ENCODE measurements at regions not wholly inside any gene's neighbourhood (a gene's known extent, or its start where the extent isn't known, plus 50 kb on each side); places are given as distances from the start of the nearest gene placed in this dataset.

DNA sequence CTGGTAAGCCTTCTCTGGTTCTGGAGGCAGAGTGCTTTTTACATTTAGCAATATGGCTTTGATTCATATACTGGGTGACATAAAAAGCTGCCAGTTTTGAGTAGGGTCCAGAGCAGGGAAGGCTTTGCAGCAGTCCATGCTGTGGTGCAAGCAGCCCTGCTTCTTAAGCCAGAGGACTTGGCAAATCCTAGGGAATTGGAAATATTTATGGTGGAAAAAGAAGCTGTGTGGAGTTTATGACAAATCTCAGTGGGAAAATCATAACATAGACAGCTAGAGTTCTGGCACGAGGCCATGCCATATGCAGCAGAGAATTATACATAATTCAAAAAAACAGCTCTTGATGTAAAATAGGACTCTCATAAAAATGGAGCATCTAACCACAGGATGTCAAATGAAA is 536.4 kb downstream of the RASEF start:
- TF ChIP-seq, protein P1, sequence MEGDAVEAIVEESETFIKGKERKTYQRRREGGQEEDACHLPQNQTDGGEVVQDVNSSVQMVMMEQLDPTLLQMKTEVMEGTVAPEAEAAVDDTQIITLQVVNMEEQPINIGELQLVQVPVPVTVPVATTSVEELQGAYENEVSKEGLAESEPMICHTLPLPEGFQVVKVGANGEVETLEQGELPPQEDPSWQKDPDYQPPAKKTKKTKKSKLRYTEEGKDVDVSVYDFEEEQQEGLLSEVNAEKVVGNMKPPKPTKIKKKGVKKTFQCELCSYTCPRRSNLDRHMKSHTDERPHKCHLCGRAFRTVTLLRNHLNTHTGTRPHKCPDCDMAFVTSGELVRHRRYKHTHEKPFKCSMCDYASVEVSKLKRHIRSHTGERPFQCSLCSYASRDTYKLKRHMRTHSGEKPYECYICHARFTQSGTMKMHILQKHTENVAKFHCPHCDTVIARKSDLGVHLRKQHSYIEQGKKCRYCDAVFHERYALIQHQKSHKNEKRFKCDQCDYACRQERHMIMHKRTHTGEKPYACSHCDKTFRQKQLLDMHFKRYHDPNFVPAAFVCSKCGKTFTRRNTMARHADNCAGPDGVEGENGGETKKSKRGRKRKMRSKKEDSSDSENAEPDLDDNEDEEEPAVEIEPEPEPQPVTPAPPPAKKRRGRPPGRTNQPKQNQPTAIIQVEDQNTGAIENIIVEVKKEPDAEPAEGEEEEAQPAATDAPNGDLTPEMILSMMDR (IDR thresholded peaks at IDR 0.05): no peak
- TF ChIP-seq EP300 (IDR thresholded peaks at IDR 0.05) (no peak), POLR2A (IDR thresholded peaks at IDR 0.05) (no peak), POLR2AphosphoS5 (IDR thresholded peaks at IDR 0.05) (no peak)
